NK-92 treated with Interleukin-12 subunit alpha and Interleukin-12 subunit beta, amount 100 ng/mL, for 24 hours (cell line): ENCODE measurements at regions not wholly inside any gene's neighbourhood (a gene's known extent, or its start where the extent isn't known, plus 50 kb on each side); places are given as distances from the start of the nearest gene placed in this dataset.
"Not testable (repeated sequence)": the region's sequence is repeated elsewhere in the genome, so short reads cannot be mapped to it uniquely, and the experiment has no call there.

Experiments used
- DNase-seq: peaks from one replicate; lab custom pipeline; 2025; lab: John Stamatoyannopoulos, UW

- DNase-seq: no peak
These were observed 79.9 kb upstream of the MSX2 start for GRCh38 chr5:174644436-174644835.

DNA sequence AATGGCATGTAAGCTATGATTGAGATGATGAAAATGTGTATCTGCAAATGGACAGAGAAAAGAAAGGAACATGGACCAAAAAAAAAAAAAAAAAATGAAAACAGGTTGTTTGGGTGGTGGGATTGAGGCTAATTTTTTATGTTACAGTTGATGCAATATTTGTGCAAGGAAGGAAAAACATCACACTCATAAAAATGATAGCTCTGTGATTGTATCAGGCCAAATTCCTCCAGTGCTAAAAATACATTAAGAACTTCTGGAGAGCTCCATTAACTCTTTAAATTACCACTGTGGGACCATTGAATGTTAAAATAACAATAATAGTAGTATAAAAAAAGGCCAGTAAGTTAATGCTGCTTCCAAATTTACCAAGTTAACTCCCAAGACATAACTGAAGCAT, 79.5 kb upstream of the MSX2 start:
- DNase-seq: no peak

- no peak for DNase-seq
These were observed 78.7 kb upstream of the MSX2 start for GRCh38 chr5:174645677-174646076.

DNA sequence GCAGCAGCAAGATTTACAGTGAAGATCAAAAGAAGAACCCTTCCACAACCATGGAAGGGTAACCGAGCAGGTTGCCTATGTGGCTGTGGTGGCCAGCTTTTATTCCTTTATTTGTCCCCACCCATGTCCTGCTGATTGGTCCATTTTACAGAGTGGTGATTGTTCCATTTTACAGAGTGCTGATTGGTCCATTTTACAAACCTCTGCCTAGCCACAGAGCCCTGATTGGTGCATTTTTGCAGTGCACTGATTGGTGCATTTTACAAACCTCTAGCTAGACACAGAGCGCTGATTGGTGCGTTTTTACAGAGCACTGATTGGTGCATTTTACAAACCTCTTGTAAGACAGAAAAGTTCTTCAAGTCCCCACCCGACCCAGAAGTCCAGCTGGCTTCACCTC, 75.8 kb upstream of the MSX2 start:
- not testable (repeated sequence) for DNase-seq

DNA sequence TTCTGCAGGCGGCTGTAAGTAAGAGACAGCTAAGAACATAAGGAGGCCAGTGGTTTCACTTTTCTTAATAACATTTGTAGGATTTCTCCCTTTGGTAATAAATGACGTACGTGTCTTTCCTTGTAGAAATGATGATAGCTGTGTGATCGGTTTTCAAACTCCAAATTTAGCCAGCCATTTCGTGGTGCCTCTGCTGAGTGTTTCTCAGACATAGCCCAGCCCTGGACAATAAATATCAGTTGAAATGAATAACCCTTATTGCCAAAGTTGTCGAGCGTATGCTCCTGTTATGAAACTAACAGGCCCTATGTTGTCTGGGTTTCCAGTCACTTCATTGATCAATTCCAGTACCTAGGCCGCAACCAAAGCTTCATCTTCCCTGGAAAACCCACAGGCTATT, 75.0 kb upstream of the MSX2 start:
- DNase-seq: no peak

DNA sequence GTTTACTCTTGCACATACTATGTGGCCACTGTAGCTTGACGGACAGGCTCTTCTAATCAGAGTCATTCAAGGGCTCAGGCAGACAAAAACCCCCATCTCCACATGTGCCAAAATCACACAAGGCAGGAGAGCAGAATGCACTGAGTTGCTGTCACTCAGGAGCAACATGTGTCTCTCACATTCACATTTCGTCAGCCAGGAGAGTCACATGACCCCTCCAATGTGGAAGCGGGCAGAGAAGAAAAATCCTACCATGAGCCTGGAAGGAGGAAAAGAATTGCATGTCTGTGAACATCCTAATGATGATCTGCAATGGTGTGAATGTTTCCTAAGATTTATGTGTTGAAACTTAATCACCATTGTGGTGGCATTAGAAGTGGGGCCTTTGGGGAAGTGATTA, 69.9 kb upstream of the MSX2 start:
- DNase-seq: no peak

GRCh38 chr5:174655351-174655750, 69.0 kb upstream of the MSX2 start:
- no peak for DNase-seq

DNA sequence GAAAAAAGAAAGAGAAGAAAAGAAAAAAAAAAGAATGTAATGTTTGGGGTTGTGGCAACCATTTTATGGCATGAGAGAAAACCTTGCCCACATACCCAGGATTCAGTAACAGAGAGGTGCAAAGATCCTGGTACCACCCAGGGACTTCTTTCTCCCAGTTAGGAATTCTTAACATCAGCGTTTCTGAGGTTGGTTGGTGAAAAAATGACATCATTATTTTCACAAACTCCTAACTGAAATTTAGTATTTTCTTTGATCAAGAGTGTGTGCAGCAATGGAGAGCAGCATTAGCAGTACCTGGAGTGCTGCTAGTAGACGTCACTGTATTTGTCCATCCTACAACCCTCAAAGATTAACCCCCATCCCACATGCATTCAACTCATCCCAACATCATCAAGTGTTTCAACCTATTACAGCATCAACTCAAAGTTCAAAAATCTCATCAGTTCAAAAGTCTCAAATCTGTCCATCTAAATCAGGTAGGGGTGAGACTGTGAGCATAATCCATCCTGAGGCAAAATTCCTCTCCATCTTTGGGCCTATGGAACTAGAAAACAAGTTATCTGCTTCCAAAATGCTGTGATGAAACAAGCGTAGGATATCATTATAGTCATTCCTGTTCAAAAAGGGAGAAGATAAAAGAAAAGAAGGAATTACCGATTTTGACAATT, 60.1 kb upstream of the MSX2 start:
- DNase-seq: no peak

DNA sequence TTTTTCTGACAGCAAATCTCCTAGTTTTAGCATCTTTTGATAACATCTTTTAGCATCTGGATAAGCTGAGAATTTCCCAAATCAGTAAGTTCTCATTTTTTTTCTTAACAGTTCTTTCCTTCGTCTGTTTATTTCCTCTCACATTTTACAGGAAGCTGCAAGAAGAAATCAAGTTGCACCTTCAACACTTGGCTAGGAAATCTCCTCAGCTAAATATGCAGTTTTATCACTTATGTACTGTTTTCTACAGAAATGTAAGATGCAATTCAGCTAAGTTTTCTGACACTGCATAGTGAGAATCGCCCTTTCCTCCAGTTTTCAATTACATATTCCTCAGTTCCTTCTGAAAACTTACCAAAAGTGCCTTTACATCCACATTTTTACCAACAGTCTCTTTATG, 59.0 kb upstream of the MSX2 start:
- no peak for DNase-seq

- DNase-seq: no peak
These were observed 56.9 kb upstream of the MSX2 start for GRCh38 chr5:174667526-174667925.

DNA sequence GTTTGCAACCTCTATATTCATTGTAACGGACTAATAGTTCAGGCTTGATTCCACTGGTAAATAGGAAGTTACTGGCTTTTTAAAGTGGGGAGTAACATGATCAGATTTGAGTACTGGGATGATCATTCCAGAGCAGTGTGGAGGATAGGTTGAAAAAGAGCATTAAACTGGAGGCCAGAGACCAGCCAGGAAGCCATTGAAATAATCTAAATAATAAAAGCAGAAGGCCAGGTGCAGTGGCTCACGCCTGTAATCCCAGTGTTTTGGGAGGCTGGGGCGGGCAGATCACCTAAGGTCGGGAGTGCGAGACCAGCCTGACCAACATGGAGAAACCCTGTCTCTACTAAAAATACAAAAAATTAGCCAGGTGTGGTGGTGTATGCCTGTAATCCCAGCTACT, 56.0 kb upstream of the MSX2 start:
- no peak for DNase-seq
